ENCODE measurements at regions not wholly inside any gene's neighbourhood (a gene's known extent, or its start where the extent isn't known, plus 50 kb on each side); places are given as distances from the start of the nearest gene placed in this dataset.

GRCh38 chr2:2810504-2810903 lies 479.4 kb upstream of the MYT1L start:
- intact Hi-C loops (cut with micrococcal nuclease; ENCODE audit: unreplicated experiment), result no loop called here
- no peaks in the 10 kb centered on the region for H4K20me1 ChIP-seq (ENCODE audit: control insufficient read depth, insufficient read depth)
- 32% methylated on average over 6 of the region's 6 CpGs for WGBS (ENCODE audit: insufficient coverage, insufficient replicate concordance, low lambda C conversion rate, missing lambda C conversion rate)
- FAIRE-seq (no peak), ATAC-seq (no peak), DNase-seq (ENCODE audit: low read depth, low spot score) (no peak)
- ChIA-PET RAD21 (ENCODE audit: unreplicated experiment) (no interaction called here), CTCF (no interaction called here), POLR2A (no interaction called here), SMC1A (ENCODE audit: uncharacterized antibody, unreplicated experiment) (no interaction called here)
- no peaks in the 10 kb centered on the region for H3K36me3 ChIP-seq (ENCODE audit: control insufficient read depth in 2 of 2, insufficient read depth in 2 of 2, low read length in 1 of 2)
- no peaks in the 10 kb centered on the region for H3K27me3 ChIP-seq (replicated peaks in 1 of 2; ENCODE audit: control insufficient read depth in 2 of 2, insufficient read depth in 2 of 2, low read length in 1 of 2)
- H3K4me2 ChIP-seq (ENCODE audit: control insufficient read depth, insufficient read depth), result no peak overlapping the region
- H3K9me3 ChIP-seq (replicated peaks; ENCODE audit: control insufficient read depth, insufficient read depth, low read length), result no peaks in the 10 kb centered on the region; the same call in 2 of the 3 replicates
- no peak overlapping the region for H2AFZ ChIP-seq (ENCODE audit: control insufficient read depth, low read depth, low read length)
- H3K4me1 ChIP-seq (ENCODE audit: control insufficient read depth, insufficient read depth, low read length), result no peaks in the 10 kb centered on the region
- no TSS peak for BruUV-seq (replicated peaks)
- in situ Hi-C loops (cut with MboI), result no loop called here
- H3K27ac ChIP-seq (ENCODE audit: control insufficient read depth, insufficient read depth), result no peak overlapping the region
- no peak overlapping the region for H3K9ac ChIP-seq (ENCODE audit: control insufficient read depth, insufficient read depth, low read length)
- no peaks in the 10 kb centered on the region for H3K79me2 ChIP-seq (ENCODE audit: control insufficient read depth, insufficient read depth, low read length)
- TF ChIP-seq, protein P1, sequence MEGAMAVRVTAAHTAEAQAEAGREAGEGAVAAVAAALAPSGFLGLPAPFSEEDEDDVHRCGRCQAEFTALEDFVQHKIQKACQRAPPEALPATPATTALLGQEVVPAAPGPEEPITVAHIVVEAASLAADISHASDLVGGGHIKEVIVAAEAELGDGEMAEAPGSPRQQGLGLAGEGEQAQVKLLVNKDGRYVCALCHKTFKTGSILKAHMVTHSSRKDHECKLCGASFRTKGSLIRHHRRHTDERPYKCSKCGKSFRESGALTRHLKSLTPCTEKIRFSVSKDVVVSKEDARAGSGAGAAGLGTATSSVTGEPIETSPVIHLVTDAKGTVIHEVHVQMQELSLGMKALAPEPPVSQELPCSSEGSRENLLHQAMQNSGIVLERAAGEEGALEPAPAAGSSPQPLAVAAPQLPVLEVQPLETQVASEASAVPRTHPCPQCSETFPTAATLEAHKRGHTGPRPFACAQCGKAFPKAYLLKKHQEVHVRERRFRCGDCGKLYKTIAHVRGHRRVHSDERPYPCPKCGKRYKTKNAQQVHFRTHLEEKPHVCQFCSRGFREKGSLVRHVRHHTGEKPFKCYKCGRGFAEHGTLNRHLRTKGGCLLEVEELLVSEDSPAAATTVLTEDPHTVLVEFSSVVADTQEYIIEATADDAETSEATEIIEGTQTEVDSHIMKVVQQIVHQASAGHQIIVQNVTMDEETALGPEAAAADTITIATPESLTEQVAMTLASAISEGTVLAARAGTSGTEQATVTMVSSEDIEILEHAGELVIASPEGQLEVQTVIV (IDR thresholded peaks at IDR 0.05; ENCODE audit: borderline replicate concordance, partially characterized antibody), result no peak
- no peak for TF ChIP-seq CBFB (IDR thresholded peaks at IDR 0.05; ENCODE audit: low read depth)
- TF ChIP-seq HCFC1 (IDR thresholded peaks at IDR 0.05; ENCODE audit: low read length), result no peak
- no peak for TF ChIP-seq WRNIP1 (IDR thresholded peaks at IDR 0.05; ENCODE audit: borderline replicate concordance, low read depth, low read length)
- no peak for TF ChIP-seq NR2C1 (IDR thresholded peaks at IDR 0.05)
- TF ChIP-seq ESRRA (IDR thresholded peaks at IDR 0.05; ENCODE audit: low read length), result no peak
- no peak for TF ChIP-seq TCF3 (IDR thresholded peaks at IDR 0.05; ENCODE audit: borderline replicate concordance, insufficient read depth, low read depth, low read length)
- TF ChIP-seq YY1 (IDR thresholded peaks at IDR 0.05; ENCODE audit: low read depth, low read length), result no peak
- TF ChIP-seq ASH2L (IDR thresholded peaks at IDR 0.05; ENCODE audit: borderline replicate concordance, low read depth), result no peak
- TF ChIP-seq MTA3 (IDR thresholded peaks at IDR 0.05; ENCODE audit: borderline replicate concordance, low read length), result no peak
- no peak for TF ChIP-seq SP1 (IDR thresholded peaks at IDR 0.05; ENCODE audit: low read depth, low read length)
- TF ChIP-seq ZNF24 (IDR thresholded peaks at IDR 0.05), result no peak
- no peak overlapping the region for H3K4me3 ChIP-seq

Data from GM12878 (cell line).